OCI-LY1 (cell line): ENCODE measurements at regions not wholly inside any gene's neighbourhood (a gene's known extent, or its start where the extent isn't known, plus 50 kb on each side); places are given as distances from the start of the nearest gene placed in this dataset.

Experiments
- EZH2 ChIP-seq: fragments of 200-600 bp; sonication (generic), shearing (Covaris generic); IDR thresholded peaks from 2 replicates; pipeline ENCODE4 v1.8.0; 2017; ENCODE audit warnings: borderline replicate concordance, mixed run types, mild to moderate bottlenecking, antibody characterized with exemption, low read length, moderate library complexity, mixed read lengths
- TF ChIP-seq, protein P1 (sequence below): fragments of 200-600 bp; sonication (generic), shearing (Covaris generic); IDR thresholded peaks from 2 replicates; pipeline ENCODE4 v1.5.1; 2017; ENCODE audit warnings: mild to moderate bottlenecking, antibody characterized with exemption, low read length, moderate library complexity, mixed read lengths

DNA sequence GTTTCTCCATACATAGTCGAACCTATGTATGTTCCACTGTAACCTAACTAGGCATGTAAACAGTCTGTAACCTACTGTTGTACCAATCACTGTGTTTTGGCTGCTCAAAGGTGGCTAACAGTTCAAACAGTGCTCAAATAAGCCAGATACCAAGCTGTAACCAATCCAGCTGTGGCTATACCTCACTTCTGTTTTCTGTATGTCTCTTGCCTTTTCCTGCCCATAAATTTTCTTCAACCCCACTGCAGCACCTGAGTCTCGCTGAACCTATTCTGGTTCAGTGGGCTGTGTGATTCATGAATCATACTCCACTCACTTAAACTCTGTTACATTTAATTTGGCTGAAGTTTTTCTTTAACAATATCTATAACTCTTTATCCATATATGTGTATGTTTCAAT is 340.7 kb downstream of the LPIN1 start:
- TF ChIP-seq, protein P1, sequence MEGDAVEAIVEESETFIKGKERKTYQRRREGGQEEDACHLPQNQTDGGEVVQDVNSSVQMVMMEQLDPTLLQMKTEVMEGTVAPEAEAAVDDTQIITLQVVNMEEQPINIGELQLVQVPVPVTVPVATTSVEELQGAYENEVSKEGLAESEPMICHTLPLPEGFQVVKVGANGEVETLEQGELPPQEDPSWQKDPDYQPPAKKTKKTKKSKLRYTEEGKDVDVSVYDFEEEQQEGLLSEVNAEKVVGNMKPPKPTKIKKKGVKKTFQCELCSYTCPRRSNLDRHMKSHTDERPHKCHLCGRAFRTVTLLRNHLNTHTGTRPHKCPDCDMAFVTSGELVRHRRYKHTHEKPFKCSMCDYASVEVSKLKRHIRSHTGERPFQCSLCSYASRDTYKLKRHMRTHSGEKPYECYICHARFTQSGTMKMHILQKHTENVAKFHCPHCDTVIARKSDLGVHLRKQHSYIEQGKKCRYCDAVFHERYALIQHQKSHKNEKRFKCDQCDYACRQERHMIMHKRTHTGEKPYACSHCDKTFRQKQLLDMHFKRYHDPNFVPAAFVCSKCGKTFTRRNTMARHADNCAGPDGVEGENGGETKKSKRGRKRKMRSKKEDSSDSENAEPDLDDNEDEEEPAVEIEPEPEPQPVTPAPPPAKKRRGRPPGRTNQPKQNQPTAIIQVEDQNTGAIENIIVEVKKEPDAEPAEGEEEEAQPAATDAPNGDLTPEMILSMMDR = no peak
- TF ChIP-seq EZH2 = no peak
